NCI-H2107 (cell line): ENCODE measurements at regions not wholly inside any gene's neighbourhood (a gene's known extent, or its start where the extent isn't known, plus 50 kb on each side); places are given as distances from the start of the nearest gene placed in this dataset.

ENCODE experiments used
- DNase-seq: peaks from one replicate; lab custom pipeline; 2025; lab: John Stamatoyannopoulos, UW

- no peak for DNase-seq
Observed at GRCh38 chr1:230515451-230516145, 89.5 kb upstream of the PGBD5 start.

GRCh38 chr1:230510496-230510895 is 84.4 kb upstream of the PGBD5 start:
- no peak for DNase-seq

GRCh38 chr1:230509281-230509977 is 83.3 kb upstream of the PGBD5 start:
- DNase-seq: no peak

GRCh38 chr1:230507666-230508402 is 81.7 kb upstream of the PGBD5 start:
- DNase-seq: no peak

- no peak for DNase-seq
Observed at GRCh38 chr1:230507236-230507635, 81.1 kb upstream of the PGBD5 start.

- DNase-seq: no peak
Observed at GRCh38 chr1:230506451-230506850, 80.3 kb upstream of the PGBD5 start.

GRCh38 chr1:230504310-230504709 is 78.2 kb upstream of the PGBD5 start:
- no peak for DNase-seq

- DNase-seq: no peak
Observed at GRCh38 chr1:230503726-230504125, 77.6 kb upstream of the PGBD5 start.

- no peak for DNase-seq
Observed at GRCh38 chr1:230502996-230503395, 76.9 kb upstream of the PGBD5 start.

- no peak for DNase-seq
Observed at GRCh38 chr1:230502306-230502705, 76.2 kb upstream of the PGBD5 start.

- DNase-seq: no peak
Observed at GRCh38 chr1:230501849-230502248, 75.7 kb upstream of the PGBD5 start.

GRCh38 chr1:230501242-230501641 is 75.1 kb upstream of the PGBD5 start:
- no peak for DNase-seq

- no peak for DNase-seq
Observed at GRCh38 chr1:230500063-230500462, 73.9 kb upstream of the PGBD5 start.

- DNase-seq: no peak
Observed at GRCh38 chr1:230499496-230499895, 73.4 kb upstream of the PGBD5 start.

GRCh38 chr1:230498704-230499103 is 72.6 kb upstream of the PGBD5 start:
- DNase-seq: no peak

GRCh38 chr1:230496451-230496850 is 70.3 kb upstream of the PGBD5 start:
- no peak for DNase-seq

- no peak for DNase-seq
Observed at GRCh38 chr1:230495891-230496385, 69.8 kb upstream of the PGBD5 start.

- DNase-seq: no peak
Observed at GRCh38 chr1:230495076-230495475, 68.9 kb upstream of the PGBD5 start.

GRCh38 chr1:230494514-230494913 is 68.4 kb upstream of the PGBD5 start:
- no peak for DNase-seq

- DNase-seq: no peak
Observed at GRCh38 chr1:230494026-230494425, 67.9 kb upstream of the PGBD5 start.

GRCh38 chr1:230493264-230493663 is 67.1 kb upstream of the PGBD5 start:
- DNase-seq: no peak

- no peak for DNase-seq
Observed at GRCh38 chr1:230490436-230490835, 64.3 kb upstream of the PGBD5 start.
